SU-DHL-6 (cell line): ENCODE measurements at regions not wholly inside any gene's neighbourhood (a gene's known extent, or its start where the extent isn't known, plus 50 kb on each side); places are given as distances from the start of the nearest gene placed in this dataset.

Source experiments
- CTCF ChIP-seq: fragments of 200-600 bp; sonication (generic); IDR thresholded peaks from one replicate; pipeline ENCODE4 v1.5.1; 2017; ENCODE audit warnings: antibody characterized with exemption, mild to moderate bottlenecking, low read length, moderate library complexity; ENCODE audit not compliant: insufficient read depth, poor library complexity, severe bottlenecking
- EZH2phosphoT487 ChIP-seq: fragments of 200-600 bp; sonication (generic), shearing (Covaris generic); conservative IDR thresholded peaks from 2 replicates; pipeline ENCODE4 v1.6.1; 2018; ENCODE audit warnings: mild to moderate bottlenecking, antibody characterized with exemption, low read length, moderate library complexity, mixed read lengths

GRCh38 chr16:62585041-62585545 lies 548.9 kb upstream of the CDH8 start:
- no peak for TF ChIP-seq CTCF
- no peak for TF ChIP-seq EZH2phosphoT487
